DMS153 treated with DMSO at 0.1 percent for 48 hours (cell line): ENCODE measurements at regions not wholly inside any gene's neighbourhood (a gene's known extent, or its start where the extent isn't known, plus 50 kb on each side); places are given as distances from the start of the nearest gene placed in this dataset.
A peak's percentile ranks its signal among the peaks of the same experiment; 100 is the strongest.
"Not testable (repeated sequence)": the region's sequence is repeated elsewhere in the genome, so short reads cannot be mapped to it uniquely, and the experiment has no call there.

Experiments
- DNase-seq: peaks from one replicate; lab custom pipeline; 2025; ENCODE audit not compliant: unreplicated experiment; lab: John Stamatoyannopoulos, UW

DNA sequence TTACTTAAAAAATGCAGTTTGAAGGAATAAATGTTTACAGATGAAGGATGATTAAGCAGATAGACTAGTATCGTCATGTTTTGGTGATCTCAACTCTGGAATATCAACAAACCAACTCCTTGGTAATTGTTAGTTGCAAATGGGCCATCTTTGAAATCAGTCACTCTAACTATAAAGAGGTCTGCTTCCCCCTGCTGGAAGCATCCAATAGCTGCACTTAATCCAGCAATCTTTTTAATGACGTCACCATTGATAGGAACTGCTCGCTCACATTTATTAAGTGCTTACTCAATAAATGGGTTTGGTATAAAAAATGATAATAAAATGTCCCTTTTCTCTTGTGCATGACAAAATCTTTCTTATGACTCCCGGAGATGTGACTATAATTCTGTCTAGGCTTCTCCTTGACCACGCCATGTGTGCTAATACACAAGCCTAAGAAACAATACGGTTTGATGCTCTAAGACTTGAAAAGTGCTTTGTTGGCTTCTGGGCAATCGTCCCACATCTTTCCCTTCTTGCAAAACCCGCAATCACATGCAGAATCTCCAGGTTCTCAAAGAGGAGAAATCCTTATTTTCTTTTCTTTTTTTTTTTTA lies 227.6 kb upstream of the POU1F1 start:
- DNase-seq: peak; percentile 66

GRCh38 chr3:87501076-87501475 lies 224.7 kb upstream of the POU1F1 start:
- DNase-seq: no peak

- DNase-seq: no peak
Observed at GRCh38 chr3:87498358-87499080, 222.1 kb upstream of the POU1F1 start.

- no peak for DNase-seq
Observed at GRCh38 chr3:87495938-87496337, 219.6 kb upstream of the POU1F1 start.

- DNase-seq: no peak
Observed at GRCh38 chr3:87494264-87494663, 217.9 kb upstream of the POU1F1 start.

- no peak for DNase-seq
Observed at GRCh38 chr3:87491843-87492242, 215.5 kb upstream of the POU1F1 start.

GRCh38 chr3:87489892-87490291 lies 213.5 kb upstream of the POU1F1 start:
- DNase-seq: no peak

DNA sequence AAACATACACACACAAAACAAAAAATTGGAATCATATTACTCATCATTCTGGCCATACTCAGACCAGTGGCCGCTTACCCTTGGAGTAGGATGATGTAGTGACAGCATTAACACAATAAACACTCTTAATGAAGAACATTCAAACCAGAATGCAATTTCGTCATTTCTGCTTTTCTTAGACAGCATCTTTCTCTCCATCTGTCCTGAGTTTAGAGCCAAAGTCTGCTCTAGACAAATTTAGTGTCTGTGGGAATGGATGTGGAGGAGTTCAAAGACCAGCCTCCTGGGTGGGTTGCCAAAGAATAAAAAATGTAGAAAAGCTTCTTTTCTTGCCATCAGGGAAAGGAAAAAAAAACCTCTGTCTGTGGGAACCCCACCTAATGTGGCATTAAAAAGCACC lies 212.4 kb upstream of the POU1F1 start:
- DNase-seq: no peak

DNA sequence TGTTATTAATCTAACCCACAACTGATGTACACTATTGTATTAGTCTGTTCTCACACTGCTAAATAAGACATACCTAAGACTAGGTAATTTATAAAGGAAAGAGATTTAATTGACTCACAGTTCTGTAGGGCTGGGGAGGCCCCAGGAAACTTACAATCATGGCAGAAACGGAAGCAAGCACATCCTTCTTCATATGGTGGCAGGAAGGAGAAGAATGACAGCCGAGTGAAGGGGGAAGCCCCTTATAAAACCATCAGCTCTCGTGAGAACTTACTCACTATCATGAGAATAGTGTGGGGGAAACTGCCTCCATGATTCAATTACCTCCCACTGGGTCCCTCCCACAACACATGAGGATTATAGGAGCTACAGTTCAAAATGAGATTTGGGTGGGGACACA lies 210.3 kb upstream of the POU1F1 start:
- DNase-seq: not testable (repeated sequence)

DNA sequence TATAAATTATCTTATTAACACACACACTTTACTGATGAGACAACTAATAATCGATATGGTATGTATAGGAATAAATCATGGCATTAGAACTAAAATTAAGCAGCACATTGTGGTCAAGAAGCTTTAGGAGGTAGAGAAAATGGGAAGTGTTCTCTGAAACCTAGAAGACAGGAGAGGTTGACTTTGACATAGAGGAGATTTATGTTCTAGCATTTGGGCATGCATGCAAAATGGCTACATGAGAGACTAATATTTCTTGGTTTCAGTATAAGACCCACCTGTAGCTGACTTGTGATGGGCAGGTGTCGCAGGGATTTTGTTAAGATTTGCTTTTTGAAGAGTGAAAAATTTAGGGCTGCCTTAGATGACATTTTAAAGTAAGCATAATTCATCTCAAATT lies 209.7 kb upstream of the POU1F1 start:
- DNase-seq: no peak

DNA sequence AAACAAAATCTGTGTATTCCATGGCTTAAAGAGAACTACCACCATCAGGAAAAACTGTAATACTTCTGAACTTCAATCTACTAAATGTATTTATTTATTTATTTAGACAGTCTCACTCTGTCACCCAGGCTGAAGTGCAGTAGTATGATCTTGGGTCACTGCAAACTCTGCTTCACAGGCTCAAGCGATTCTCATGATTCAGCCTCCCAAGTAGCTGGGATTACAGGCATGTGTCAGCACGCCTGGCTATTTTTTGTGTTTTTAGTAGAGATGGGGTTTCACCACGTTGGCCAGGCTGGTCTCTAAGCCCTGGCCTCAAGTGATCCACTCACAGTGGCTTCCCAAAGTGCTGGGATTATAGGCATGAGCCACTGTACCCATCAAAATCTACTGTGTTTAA lies 202.3 kb upstream of the POU1F1 start:
- no peak for DNase-seq

DNA sequence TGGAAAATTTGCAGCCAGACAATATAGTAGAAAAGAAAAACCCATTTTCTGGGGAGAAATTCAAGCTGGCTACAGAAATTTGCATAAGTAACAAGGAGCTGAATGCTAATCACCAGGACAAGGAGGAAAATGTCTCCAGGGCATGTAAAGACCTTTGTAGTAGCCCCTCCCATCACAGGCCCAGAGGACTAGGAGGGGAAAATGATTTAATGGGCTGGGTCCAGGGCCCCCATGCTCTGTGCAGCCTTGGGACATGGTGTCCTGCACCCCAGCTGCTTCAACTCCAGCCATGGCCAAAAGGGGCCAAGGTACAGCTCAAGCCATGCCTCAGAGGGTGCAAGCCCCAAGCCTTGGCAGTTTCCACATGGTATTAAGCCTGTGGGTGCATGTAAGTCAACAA lies 197.6 kb upstream of the POU1F1 start:
- DNase-seq: no peak

- no peak for DNase-seq
Observed at GRCh38 chr3:87468938-87469337, 192.6 kb upstream of the POU1F1 start.

DNA sequence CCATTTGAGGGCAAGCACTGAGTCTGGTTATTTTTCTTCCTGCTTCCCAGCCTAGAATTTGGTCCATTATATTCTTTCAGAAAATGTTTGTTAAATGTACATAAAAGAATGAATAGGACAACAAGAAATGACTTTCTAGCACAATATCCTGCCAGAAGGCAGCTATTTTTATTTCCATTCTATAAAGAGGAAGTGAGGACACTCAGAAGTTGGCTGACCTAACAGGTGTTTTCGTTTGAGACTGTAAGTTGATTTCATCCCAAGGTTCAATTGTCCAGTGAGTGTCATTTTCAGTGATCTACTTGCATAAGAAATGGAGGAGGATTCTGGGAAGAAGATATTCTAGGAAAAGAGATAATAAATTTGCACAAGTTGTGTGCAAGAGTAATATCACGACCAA lies 191.9 kb upstream of the POU1F1 start:
- DNase-seq: no peak

- DNase-seq: no peak
Observed at GRCh38 chr3:87462228-87462627, 185.8 kb upstream of the POU1F1 start.

- DNase-seq: no peak
Observed at GRCh38 chr3:87461443-87461842, 185.1 kb upstream of the POU1F1 start.

GRCh38 chr3:87461036-87461435 lies 184.7 kb upstream of the POU1F1 start:
- no peak for DNase-seq

DNA sequence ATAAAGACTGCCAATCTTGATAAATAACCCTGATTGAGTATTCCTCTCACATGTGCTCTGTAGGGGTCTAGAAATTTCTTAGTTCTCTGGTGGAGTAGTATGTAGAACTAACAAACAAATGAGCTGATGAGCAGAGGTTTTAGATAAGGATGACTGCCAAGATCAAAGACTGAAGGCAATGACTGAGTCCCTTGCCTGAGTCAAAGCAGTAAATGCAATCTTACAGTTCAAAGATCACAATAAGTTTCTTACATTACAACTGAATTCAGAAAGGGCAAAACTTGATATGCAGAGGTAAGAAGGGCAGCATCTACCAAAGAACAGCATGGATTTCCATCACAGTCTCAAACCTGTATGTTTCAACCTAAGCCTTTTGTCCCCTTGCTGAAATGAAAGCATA lies 172.2 kb upstream of the POU1F1 start:
- no peak for DNase-seq

DNA sequence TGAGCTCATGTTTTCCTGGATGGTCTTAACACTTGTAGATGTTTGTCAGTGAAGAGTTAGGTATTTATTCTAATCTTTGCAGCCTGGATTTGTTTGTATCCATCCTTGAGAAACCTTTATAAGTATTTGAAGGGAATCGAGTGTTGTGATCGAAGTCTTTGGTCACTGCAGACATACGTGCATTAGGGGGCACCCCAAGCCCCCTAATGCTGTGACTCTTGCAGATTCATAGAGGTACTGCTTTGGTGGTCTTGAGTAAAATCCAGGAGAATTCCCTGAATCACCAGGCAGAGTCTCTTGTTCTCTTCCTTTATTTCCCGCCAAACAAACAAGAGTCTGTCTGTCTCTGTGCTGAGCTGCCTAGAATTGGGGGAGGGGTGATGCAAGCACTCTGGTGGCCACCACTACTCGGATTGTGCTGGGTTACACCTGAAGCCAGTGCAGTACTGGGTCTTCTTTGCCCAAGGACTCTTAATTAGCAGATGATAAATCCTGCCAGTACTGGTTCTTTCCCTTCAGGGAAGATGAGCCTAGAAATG lies 170.5 kb upstream of the POU1F1 start:
- DNase-seq: no peak

DNA sequence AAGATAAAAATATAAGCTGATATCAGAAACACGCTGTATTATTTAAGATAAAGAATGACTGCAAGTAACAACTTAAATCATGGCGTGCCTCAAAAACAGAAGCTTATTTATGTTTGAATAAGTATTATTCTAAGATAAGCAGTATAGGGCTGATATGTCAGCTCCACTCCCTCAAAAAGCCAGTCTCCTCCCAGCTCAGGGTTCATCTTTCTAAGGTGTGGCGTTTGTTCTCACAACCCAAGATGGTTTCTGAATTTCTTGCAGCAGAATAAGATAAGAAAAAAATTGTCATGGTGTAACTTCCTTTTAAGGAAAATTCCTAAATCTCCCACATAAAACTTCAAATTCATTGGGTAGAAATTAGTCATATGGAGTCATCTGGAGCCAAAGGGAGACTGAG lies 166.1 kb upstream of the POU1F1 start:
- no peak for DNase-seq

GRCh38 chr3:87437765-87438164 lies 161.4 kb upstream of the POU1F1 start:
- DNase-seq: no peak

- DNase-seq: no peak
Observed at GRCh38 chr3:87436781-87437543, 160.6 kb upstream of the POU1F1 start.
